Left ventricle myocardium inferior (tissue), 1 donor: ENCODE measurements at regions not wholly inside any gene's neighbourhood (a gene's known extent, or its start where the extent isn't known, plus 50 kb on each side); places are given as distances from the start of the nearest gene placed in this dataset.

Experiments used
- DNase-seq: peaks from one replicate; pipeline ENCODE4 v3.0.0-alpha.2; 2020
- H3K27ac ChIP-seq: fragments of 200-600 bp; replicated peaks from 2 replicates; pipeline ENCODE4 v1.8.0; 2021
- H3K27me3 ChIP-seq: fragments of 200-600 bp; 2 replicates; pipeline ENCODE4 v1.8.0; 2021; ENCODE audit warnings: low read depth
- H3K36me3 ChIP-seq: fragments of 200-600 bp; 2 replicates; pipeline ENCODE4 v1.8.0; 2021
- H3K4me1 ChIP-seq: fragments of 200-600 bp; 2 replicates; pipeline ENCODE4 v1.8.0; 2021
- H3K4me3 ChIP-seq: fragments of 200-600 bp; 2 replicates; pipeline ENCODE4 v1.8.0; 2021; ENCODE audit warnings: mild to moderate bottlenecking, moderate library complexity
- H3K9me3 ChIP-seq: fragments of 200-600 bp; replicated peaks from 2 replicates; pipeline ENCODE4 v1.8.0; 2021
- CTCF ChIP-seq: fragments of 200-600 bp; IDR thresholded peaks from 2 replicates; pipeline ENCODE4 v1.8.0; 2021; ENCODE audit warnings: antibody characterized with exemption, mild to moderate bottlenecking, borderline replicate concordance
- intact Hi-C: fragments of 100-400 bp; cut with micrococcal nuclease; formaldehyde crosslinking; loops from one replicate; pipeline ENCODE4 v1.11.0; 2022
- donor health status: DM: no; HTN: yes; CAD: no; lungs with severe emphysema.

GRCh38 chr1:209406595-209406994 lies 176.9 kb upstream of the CAMK1G start:
- Histone ChIP-seq H3K4me1 (peaks cover 7% of the 10 kb centered on the region), H3K4me3 (no peak overlapping the region), H3K27ac (no peak overlapping the region), H3K9me3 (no peaks in the 10 kb centered on the region), H3K36me3 (no peaks in the 10 kb centered on the region), H3K27me3 (peaks cover 41% of the 10 kb centered on the region)
- DNase-seq = no peak
- no peak for TF ChIP-seq CTCF
- intact Hi-C loops = no loop called here

DNA sequence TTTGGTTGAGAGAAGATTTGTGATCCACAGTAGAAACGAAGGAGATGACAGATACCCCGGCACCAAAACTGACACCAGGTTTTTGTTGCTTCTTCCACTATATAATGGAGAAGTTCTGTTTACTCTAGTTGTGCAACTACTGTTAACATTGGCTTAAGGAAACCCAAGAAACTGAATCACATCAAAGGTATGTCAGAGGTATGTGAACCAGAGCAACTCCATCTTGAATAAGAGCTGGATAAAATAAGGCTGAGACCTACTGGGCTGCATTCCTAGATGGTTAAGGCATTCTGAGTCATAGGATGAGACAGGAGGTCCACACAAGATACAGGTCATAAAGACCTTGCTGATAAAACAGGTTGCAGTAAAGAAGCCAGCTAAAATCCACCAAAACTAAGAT lies 173.7 kb upstream of the CAMK1G start:
- intact Hi-C loops = no loop called here
- DNase-seq = no peak
- Histone ChIP-seq H3K4me3 (no peak overlapping the region), H3K27me3 (peaks cover 24% of the 10 kb centered on the region), H3K27ac (no peak overlapping the region), H3K36me3 (no peaks in the 10 kb centered on the region), H3K9me3 (no peaks in the 10 kb centered on the region), H3K4me1 (peaks cover 16% of the 10 kb centered on the region)
- TF ChIP-seq CTCF = no peak

DNA sequence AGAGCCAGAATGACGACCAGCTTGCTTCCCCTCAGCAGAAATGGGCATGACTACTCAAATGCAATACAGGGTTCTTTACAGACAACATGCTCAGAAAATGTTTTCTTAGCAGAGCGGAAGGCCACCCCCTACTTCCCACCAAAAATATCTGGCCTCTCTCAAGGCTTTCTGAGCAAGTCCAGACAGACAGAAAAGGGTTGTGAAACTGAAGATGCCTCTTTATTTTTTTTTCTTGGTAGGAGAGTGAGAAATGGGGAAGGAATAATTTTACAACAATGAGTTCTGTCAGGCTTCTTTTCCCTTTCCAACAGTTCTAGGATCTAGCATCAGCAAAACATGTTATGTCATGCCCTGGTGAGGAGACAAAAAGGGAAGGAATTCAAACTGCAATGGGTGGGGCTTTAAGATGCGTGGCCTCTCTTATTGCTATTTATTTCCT lies 172.0 kb upstream of the CAMK1G start:
- H3K36me3 ChIP-seq = no peaks in the 10 kb centered on the region
- peak overlapping the region; percentile 55 for H3K27ac ChIP-seq
- H3K9me3 ChIP-seq = no peaks in the 10 kb centered on the region
- no peak overlapping the region for H3K4me3 ChIP-seq
- intact Hi-C loops = no loop called here
- TF ChIP-seq CTCF = no peak
- peaks cover 34% of the 10 kb centered on the region for H3K27me3 ChIP-seq
- H3K4me1 ChIP-seq = peaks cover 16% of the 10 kb centered on the region
- no peak for DNase-seq

- peaks cover 34% of the 10 kb centered on the region for H3K27me3 ChIP-seq
- no peaks in the 10 kb centered on the region for H3K36me3 ChIP-seq
- no peak for DNase-seq
- H3K9me3 ChIP-seq = no peaks in the 10 kb centered on the region
- no peak overlapping the region for H3K4me3 ChIP-seq
- H3K27ac ChIP-seq = peak overlapping the region; percentile 55
- peaks cover 16% of the 10 kb centered on the region for H3K4me1 ChIP-seq
- intact Hi-C loops = no loop called here
- no peak for TF ChIP-seq CTCF
Measured at GRCh38 chr1:209412036-209412435, 171.5 kb upstream of the CAMK1G start.

GRCh38 chr1:209412566-209412965 lies 170.9 kb upstream of the CAMK1G start:
- H3K27ac ChIP-seq = peak overlapping the region; percentile 55
- no peak for DNase-seq

More at GRCh38 chr1:209412566-209412965, 170.9 kb upstream of the CAMK1G start:
- TF ChIP-seq CTCF = no peak
- Histone ChIP-seq H3K36me3 (no peaks in the 10 kb centered on the region), H3K27me3 (peaks cover 32% of the 10 kb centered on the region), H3K9me3 (no peaks in the 10 kb centered on the region), H3K4me1 (peaks cover 16% of the 10 kb centered on the region), H3K4me3 (no peak overlapping the region)
- intact Hi-C loops = no loop called here
